Body of pancreas (tissue), 4 donors: ENCODE measurements at regions not wholly inside any gene's neighbourhood (a gene's known extent, or its start where the extent isn't known, plus 50 kb on each side); places are given as distances from the start of the nearest gene placed in this dataset.

ENCODE experiments used
- POLR2A ChIP-seq, 3 donors: fragments of 450-650 bp; IDR thresholded peaks; one replicate each; pipeline ENCODE4 v1.6.1; 2016; ENCODE audit warnings: antibody characterized with exemption in 3 of 3, mild to moderate bottlenecking in 2 of 3
- TF ChIP-seq, protein P1 (sequence below), 7 experiments: fragments of 450-650 bp in 4 of 7; fragments of 200-600 bp in 3 of 7; sonication (generic) in 3 of 7; IDR thresholded peaks; one replicate each; pipeline ENCODE4 v1.5.1; 2016 to 2019; ENCODE audit warnings: antibody characterized with exemption in 7 of 7

DNA sequence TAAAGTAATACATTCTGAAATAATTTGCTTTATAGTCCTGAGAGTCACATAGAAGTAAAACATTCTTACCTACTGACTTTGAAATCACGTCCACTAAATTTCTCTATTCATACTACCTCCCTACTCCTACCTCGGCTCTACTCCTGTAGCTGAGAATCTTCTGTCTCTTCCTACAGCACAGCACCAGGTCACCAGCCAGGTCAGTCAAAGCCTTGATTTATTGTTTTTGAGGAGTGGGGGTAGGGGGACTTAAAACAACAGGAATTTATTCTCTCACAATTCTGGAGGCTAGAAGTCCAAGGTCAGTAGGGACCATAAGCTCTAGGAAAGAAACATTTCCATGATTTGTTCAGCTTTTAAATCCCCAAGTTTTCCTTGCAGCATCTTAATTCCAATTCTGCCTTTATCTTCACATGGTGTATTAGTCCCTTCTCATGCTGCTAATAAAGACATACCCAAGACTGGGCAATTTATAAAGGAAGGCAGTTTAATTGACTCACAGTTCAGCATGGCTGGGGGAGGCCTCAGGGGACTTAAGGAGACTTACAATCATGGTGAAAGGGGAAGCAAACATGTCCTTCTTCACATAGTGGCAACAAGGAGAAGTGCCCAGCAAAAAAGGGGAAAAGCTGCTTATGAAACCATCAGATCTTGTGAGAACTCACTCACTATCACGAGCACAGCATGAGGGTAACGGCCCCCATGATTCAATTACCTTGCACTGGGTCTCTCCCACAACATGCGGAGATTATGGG is 49.6 kb upstream of the CCNG1 start:
- TF ChIP-seq, protein P1, sequence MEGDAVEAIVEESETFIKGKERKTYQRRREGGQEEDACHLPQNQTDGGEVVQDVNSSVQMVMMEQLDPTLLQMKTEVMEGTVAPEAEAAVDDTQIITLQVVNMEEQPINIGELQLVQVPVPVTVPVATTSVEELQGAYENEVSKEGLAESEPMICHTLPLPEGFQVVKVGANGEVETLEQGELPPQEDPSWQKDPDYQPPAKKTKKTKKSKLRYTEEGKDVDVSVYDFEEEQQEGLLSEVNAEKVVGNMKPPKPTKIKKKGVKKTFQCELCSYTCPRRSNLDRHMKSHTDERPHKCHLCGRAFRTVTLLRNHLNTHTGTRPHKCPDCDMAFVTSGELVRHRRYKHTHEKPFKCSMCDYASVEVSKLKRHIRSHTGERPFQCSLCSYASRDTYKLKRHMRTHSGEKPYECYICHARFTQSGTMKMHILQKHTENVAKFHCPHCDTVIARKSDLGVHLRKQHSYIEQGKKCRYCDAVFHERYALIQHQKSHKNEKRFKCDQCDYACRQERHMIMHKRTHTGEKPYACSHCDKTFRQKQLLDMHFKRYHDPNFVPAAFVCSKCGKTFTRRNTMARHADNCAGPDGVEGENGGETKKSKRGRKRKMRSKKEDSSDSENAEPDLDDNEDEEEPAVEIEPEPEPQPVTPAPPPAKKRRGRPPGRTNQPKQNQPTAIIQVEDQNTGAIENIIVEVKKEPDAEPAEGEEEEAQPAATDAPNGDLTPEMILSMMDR (IDR thresholded peaks at IDR 0.05) = no peak
- no peak for TF ChIP-seq POLR2A (IDR thresholded peaks at IDR 0.05)
